WI38 (cell line): ENCODE measurements at regions not wholly inside any gene's neighbourhood (a gene's known extent, or its start where the extent isn't known, plus 50 kb on each side); places are given as distances from the start of the nearest gene placed in this dataset.

ENCODE experiments used
- H3K4me3 ChIP-seq: 2 replicates; pipeline ENCODE4 v1.5.1; 2011; ENCODE audit warnings: low read depth, mild to moderate bottlenecking, control low read depth, low read length
- TF ChIP-seq, protein P1 (sequence below): IDR thresholded peaks from 2 replicates; pipeline ENCODE4 v1.5.1; 2012; ENCODE audit warnings: low read depth, mild to moderate bottlenecking, control low read depth, low read length

- TF ChIP-seq, protein P1, sequence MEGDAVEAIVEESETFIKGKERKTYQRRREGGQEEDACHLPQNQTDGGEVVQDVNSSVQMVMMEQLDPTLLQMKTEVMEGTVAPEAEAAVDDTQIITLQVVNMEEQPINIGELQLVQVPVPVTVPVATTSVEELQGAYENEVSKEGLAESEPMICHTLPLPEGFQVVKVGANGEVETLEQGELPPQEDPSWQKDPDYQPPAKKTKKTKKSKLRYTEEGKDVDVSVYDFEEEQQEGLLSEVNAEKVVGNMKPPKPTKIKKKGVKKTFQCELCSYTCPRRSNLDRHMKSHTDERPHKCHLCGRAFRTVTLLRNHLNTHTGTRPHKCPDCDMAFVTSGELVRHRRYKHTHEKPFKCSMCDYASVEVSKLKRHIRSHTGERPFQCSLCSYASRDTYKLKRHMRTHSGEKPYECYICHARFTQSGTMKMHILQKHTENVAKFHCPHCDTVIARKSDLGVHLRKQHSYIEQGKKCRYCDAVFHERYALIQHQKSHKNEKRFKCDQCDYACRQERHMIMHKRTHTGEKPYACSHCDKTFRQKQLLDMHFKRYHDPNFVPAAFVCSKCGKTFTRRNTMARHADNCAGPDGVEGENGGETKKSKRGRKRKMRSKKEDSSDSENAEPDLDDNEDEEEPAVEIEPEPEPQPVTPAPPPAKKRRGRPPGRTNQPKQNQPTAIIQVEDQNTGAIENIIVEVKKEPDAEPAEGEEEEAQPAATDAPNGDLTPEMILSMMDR: no peak
- no peak overlapping the region for H3K4me3 ChIP-seq
Measured at GRCh38 chr20:52263757-52264156, 72.2 kb upstream of the ZFP64 start.

DNA sequence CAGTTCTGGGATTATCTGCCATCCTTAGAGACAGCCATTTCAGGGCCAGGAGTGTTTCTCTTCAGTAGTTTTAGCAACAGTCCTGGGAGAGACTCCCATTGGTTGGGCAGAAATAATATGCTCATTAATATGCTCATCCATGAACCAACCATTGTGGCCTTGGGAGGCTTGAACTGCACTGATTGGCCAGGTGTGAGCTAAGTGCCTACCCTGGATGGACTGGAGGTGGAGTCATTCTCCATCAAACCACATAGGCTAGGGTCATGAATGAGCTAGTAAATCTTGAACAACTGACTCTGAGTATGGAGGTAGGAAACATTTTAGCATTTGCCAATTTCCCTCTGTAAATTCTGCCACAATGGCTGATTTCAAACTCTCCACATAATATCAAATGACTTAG is 70.2 kb upstream of the ZFP64 start:
- no peak overlapping the region for H3K4me3 ChIP-seq
- TF ChIP-seq, protein P1: no peak

- TF ChIP-seq, protein P1: no peak
- H3K4me3 ChIP-seq: no peak overlapping the region
Measured at GRCh38 chr20:52259295-52259694, 67.7 kb upstream of the ZFP64 start.

- TF ChIP-seq, protein P1: no peak
- no peak overlapping the region for H3K4me3 ChIP-seq
Measured at GRCh38 chr20:52256454-52256853, 64.9 kb upstream of the ZFP64 start.

DNA sequence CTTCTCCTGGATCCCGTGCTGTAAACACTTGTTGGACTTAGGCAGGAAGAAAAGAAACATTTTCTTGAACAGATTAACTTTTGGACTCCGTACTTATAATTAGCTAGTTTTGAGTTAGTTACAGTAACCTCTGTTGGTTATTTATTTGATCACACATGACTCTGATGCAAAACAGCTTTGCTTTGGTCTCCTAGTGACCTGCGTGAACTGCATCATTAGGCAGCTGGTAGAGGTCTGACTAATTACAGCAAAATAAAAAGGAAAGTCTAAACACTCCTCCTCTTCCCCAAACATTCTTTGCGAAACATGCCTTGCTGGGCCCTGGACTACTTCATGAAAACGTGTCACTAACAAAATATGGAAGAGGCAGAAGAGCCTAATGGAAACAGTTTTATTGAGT is 61.1 kb upstream of the ZFP64 start:
- no peak overlapping the region for H3K4me3 ChIP-seq
- TF ChIP-seq, protein P1: no peak

DNA sequence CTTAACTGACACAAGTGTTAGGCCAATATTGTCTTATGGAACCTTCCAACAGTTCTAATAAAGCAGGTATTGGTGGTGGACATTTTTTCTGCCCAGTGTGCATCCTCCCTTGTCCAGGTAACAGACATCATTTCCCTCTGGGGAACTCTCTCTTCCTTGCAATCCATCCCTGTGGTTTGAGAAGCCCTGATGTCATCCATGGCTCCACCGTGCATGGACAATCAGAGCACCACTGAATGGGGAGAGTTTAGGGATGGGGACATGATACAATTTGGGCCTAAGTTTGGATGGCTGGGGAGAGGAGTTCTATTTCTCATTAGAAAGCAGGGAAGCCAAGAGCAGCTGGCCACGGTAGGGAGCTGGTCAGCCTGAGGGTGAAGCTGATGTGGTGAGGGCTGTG is 60.2 kb upstream of the ZFP64 start:
- TF ChIP-seq, protein P1: no peak

DNA sequence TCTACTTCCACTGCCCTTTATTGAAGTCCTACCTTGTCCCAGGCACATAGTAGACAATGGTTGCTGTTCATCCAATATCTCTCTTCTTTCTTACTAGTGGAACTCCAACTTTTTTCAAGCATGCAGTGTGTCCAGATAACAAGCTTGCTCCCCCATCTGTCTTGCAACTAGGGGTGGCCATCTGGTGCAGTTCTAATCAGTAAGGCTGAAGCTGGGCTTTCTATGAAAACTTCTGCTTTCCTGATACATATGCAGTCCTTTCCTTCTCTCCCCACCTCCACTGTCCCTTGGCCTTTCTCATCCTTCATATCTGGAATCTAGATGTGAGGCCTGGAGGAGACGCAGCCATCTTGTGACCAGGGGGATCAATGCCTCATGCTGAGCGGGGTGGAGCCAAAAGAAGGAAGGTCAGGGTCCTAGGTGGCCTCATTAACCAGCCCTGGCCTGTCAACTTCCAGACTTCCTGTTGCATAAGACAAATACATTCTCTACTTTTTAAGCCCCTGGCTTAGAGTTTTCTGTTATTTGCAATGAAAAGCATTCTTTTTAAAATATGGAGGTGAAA is 59.6 kb upstream of the ZFP64 start:
- H3K4me3 ChIP-seq: no peak overlapping the region
- TF ChIP-seq, protein P1: no peak

More for the DNA sequence above, 60.2 kb upstream of the ZFP64 start:
- H3K4me3 ChIP-seq: no peak overlapping the region
